Eye (tissue), 1 donor: ENCODE measurements at regions not wholly inside any gene's neighbourhood (a gene's known extent, or its start where the extent isn't known, plus 50 kb on each side); places are given as distances from the start of the nearest gene placed in this dataset.

Experiments used
- DNase-seq: peaks from one replicate; pipeline ENCODE4 v3.0.0-alpha.2; 2015

DNA sequence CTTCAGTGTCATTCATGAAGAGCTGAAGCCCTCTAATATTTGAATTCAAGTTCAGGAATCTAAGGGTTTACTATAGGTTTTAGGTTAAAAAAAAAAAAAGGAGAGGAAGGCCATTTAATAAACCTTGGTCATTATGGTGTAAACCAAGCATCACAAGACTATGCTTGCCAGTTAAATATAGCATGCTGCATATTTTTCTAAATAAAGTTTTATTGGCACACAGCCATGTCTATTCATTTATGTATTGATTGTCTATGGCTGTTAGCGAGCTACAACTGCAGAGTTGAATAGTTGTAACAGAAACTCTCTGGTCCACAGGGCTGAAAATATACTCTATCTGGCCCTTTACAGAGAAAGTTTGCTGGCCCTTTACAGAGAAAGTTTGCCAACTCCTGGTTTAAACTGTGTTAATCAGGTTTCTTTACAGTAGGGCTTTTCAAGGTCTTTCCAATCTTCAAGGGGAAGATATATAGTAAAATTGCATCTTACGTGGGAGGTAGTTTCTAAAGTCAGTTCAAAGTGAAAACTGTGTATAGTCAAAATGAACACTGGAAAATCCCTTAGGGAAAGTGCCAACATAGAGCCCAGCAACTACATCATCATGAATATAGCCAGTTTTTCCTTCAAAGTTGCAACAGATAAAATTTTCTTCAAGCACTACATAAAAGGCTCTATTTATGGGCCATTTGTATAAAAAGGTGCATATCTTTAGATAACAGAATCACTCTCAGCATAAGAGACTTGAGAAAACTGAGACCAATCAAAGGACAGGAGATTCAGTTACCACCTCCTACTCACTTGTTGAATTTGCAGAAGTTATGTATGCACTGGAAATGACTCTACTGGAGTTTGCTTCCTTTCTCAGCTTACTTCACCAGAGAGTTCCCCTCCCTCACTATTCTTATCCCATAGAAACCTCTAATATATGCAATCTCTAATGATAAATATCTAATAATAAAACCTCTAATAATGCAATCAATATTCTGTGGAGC, 49.7 kb upstream of the FRMD4B start:
- DNase-seq: no peak
